ENCODE measurements at regions not wholly inside any gene's neighbourhood (a gene's known extent, or its start where the extent isn't known, plus 50 kb on each side); places are given as distances from the start of the nearest gene placed in this dataset.
"Not testable (repeated sequence)": the region's sequence is repeated elsewhere in the genome, so short reads cannot be mapped to it uniquely, and the experiment has no call there.

DNA sequence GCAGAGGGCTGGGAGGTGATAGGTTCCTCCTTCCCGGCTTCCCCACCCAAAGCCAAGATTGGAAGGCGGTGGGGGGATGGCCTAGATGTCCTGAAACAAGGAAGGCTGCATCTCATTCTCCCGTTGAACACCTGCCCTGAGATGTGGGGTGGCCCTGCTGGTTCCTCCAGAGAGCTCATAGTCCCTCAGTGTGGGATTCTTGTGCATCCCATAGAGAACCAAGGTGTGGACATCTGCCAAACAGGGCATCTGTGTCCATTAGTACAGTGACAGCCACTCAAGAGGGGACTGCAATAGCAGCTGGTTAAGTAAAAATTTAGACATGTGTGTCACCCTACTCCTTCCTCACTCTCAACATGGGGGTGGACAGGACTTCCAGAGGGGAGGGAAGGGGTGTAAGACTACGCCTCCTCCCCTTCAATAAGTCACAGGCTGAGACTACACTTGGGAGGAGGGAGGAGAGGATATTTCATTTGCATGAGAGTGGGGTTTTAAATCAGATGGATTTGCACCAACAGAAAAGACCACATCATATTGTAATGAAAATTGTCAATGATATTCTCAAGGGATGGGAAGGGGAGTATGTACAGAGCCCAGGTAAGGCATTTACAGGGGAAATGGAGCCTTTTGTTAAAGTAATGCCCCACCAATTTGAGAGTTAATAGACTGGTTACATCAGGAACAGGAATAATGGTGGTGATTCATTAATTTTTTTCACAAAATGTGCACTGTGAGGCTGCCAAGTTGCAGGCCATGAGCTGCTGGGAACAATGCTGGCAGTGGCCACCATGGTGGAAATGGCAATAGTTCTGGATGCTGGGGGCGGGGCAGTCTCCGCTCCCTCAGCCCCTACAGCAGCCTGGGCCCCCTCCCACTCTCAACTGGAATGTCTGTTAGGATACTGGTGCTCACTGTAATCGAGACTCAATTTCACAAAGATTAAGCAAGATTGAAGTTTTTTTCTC lies 80.6 kb downstream of the TEX51 start:
- no peaks in the 10 kb centered on the region for H3K9me3 Mint-ChIP-seq
- no peak for DNase-seq
- H3K27me3 Mint-ChIP-seq, result peaks cover 4% of the 10 kb centered on the region
- no peaks in the 10 kb centered on the region for H3K36me3 Mint-ChIP-seq
- no peak overlapping the region for H3K4me3 Mint-ChIP-seq
- H3K4me1 Mint-ChIP-seq, result no peaks in the 10 kb centered on the region
- H3K27ac Mint-ChIP-seq, result no peak overlapping the region
- CTCF ChIA-PET, result no interaction called here

DNA sequence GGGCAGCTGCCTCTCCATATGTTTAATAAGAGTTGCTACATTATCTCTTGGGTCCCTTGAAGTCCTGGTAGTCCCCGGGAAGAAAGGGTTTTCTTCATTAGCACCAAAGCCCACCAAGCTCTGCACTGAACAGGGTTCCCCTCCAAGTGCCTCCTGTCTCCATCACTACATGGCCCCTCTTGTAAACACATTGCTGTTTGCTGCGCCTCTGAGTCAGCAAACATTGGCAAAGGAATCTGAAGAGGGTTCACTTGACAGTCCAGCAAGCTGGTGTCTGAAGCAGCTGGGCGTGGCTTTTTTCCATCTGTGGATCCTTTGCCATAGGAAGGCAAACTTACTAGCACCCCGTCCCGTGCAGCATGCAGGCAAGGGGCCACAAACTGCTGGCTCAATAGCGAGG lies 82.8 kb downstream of the TEX51 start:
- Mint-ChIP-seq H3K4me3 (no peak overlapping the region), H3K36me3 (no peaks in the 10 kb centered on the region), H3K27me3 (peaks cover 5% of the 10 kb centered on the region), H3K9me3 (no peaks in the 10 kb centered on the region), H3K4me1 (no peaks in the 10 kb centered on the region), H3K27ac (no peak overlapping the region)
- DNase-seq, result no peak
- CTCF ChIA-PET, result no interaction called here

DNA sequence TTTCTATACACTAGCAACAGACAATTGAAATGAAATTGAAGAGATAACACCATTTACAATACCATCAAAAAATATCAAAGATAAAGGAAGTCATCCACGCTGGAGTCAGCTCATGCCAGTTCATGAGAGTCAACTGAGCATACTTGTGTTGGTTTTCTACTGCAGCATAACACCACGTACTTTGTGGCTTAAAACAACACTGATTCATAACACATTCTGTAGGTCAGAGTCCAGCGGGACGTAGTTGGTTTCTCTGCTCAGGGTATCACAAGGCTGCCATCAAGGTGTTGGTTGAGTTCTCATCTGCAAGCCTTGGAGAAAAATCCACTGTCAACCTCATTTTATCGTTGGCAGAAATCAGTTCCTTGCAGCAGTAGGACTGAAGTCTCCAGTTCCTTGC lies 84.2 kb downstream of the TEX51 start:
- no peak for DNase-seq
- CTCF ChIA-PET, result no interaction called here
- Mint-ChIP-seq H3K27ac (no peak overlapping the region), H3K4me1 (no peaks in the 10 kb centered on the region), H3K4me3 (no peak overlapping the region), H3K36me3 (no peaks in the 10 kb centered on the region), H3K27me3 (peaks cover 18% of the 10 kb centered on the region), H3K9me3 (no peaks in the 10 kb centered on the region)

DNA sequence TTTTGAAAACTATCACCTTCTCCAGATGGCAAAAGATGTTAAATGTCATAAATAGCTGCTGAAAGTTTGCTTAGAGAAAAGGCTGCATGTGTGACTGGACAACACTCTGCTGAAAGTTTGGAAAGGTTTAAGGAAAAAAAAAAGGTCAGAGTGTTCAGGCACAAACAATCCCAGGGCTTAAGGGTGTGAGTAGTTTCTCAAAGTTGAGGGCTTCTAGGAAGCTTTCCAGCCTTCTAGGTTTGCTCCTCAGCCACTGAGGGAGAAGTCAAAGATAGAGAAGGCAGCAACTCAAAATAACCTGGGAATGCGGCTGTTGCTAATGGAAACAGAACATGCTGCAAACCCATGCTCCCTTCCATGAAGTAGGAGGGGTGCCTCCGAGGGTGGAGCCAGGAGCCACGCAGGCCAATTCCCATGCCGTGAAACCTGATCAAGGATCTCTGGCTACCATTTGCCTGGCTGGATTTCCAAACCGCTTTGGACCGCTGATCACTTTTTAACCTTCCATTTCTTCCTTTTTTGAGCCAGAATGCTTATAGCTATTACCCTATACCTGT lies 88.0 kb downstream of the TEX51 start:
- Mint-ChIP-seq H3K4me1 (no peaks in the 10 kb centered on the region), H3K27me3 (peaks cover 35% of the 10 kb centered on the region), H3K27ac (no peak overlapping the region), H3K36me3 (no peaks in the 10 kb centered on the region), H3K4me3 (no peak overlapping the region), H3K9me3 (no peaks in the 10 kb centered on the region)
- DNase-seq, result no peak
- CTCF ChIA-PET, result no interaction called here

DNA sequence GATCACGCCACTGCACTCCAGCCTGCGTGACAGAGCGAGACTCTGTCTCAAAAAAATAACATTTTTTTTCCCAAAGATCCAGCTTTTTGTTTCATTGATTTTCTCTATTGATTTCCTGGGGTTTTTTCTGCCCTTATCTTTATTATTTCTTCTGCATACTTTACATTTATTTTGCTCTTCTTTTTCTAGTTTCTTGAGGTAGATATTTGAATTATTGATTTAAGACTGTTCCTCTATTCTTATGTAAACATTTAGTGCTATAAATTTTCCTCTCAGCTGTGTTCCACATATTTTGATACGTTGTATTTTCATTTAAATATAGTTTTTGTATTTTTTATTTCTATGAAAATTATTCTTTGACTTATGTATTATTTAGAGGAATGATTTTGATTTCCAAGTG lies 89.8 kb downstream of the TEX51 start:
- Mint-ChIP-seq H3K27me3 (peaks cover 41% of the 10 kb centered on the region), H3K4me3 (no peak overlapping the region), H3K9me3 (no peaks in the 10 kb centered on the region), H3K4me1 (no peaks in the 10 kb centered on the region), H3K27ac (no peak overlapping the region), H3K36me3 (no peaks in the 10 kb centered on the region)
- CTCF ChIA-PET, result no interaction called here
- DNase-seq, result no peak

- not testable (repeated sequence) for H3K36me3 Mint-ChIP-seq, H3K4me1 Mint-ChIP-seq, DNase-seq, H3K4me3 Mint-ChIP-seq, H3K9me3 Mint-ChIP-seq, H3K27ac Mint-ChIP-seq
- H3K27me3 Mint-ChIP-seq, result peaks cover 41% of the 10 kb centered on the region
- CTCF ChIA-PET, result interaction anchor here (0.6 kb wide), 1 partner anchor 17 kb away, joined by 5 read pairs; no protein-coding TSS in a partner anchor
Observed at GRCh38 chr2:126989064-126989463, 90.4 kb downstream of the TEX51 start.

DNA sequence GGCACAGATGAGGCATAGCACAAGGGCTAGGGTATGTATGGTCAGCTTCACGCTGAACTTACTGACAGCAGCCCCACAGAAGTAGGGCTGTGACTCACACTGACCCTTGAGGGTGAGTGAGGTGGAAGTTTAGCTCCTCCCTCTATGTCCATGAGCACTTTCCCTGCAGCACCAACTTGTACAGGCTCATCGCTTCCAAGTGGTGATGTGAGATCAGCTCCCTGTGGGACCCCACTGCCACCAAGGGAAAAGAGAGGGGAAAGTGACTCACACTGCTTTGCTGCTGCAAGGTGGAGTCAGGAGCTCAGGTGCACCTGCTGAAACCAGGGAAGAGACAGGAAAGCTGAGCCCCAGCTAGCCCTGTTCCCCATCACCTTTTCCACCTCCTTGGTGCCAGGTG lies 91.5 kb downstream of the TEX51 start:
- no peak for DNase-seq
- Mint-ChIP-seq H3K27ac (no peak overlapping the region), H3K27me3 (peaks cover 41% of the 10 kb centered on the region), H3K4me3 (no peak overlapping the region), H3K9me3 (no peaks in the 10 kb centered on the region), H3K36me3 (no peaks in the 10 kb centered on the region), H3K4me1 (no peaks in the 10 kb centered on the region)
- CTCF ChIA-PET, result no interaction called here

- Mint-ChIP-seq H3K27ac (no peak overlapping the region), H3K36me3 (no peaks in the 10 kb centered on the region), H3K27me3 (peaks cover 41% of the 10 kb centered on the region), H3K4me1 (no peaks in the 10 kb centered on the region), H3K9me3 (no peaks in the 10 kb centered on the region), H3K4me3 (no peak overlapping the region)
- CTCF ChIA-PET, result no interaction called here
- DNase-seq, result no peak
Observed at GRCh38 chr2:126990605-126991532, 92.2 kb downstream of the TEX51 start.

GRCh38 chr2:126994340-126994777 lies 95.7 kb downstream of the TEX51 start:
- Mint-ChIP-seq H3K27ac (no peak overlapping the region), H3K4me3 (no peak overlapping the region), H3K27me3 (peaks cover 23% of the 10 kb centered on the region), H3K36me3 (no peaks in the 10 kb centered on the region), H3K9me3 (no peaks in the 10 kb centered on the region), H3K4me1 (no peaks in the 10 kb centered on the region)
- CTCF ChIA-PET, result no interaction called here
- DNase-seq, result no peak

- Mint-ChIP-seq H3K4me1 (no peaks in the 10 kb centered on the region), H3K9me3 (no peaks in the 10 kb centered on the region), H3K27ac (no peak overlapping the region), H3K4me3 (no peak overlapping the region), H3K27me3 (peaks cover 16% of the 10 kb centered on the region), H3K36me3 (no peaks in the 10 kb centered on the region)
- DNase-seq, result no peak
- CTCF ChIA-PET, result no interaction called here
Observed at GRCh38 chr2:126995621-126996377, 97.1 kb downstream of the TEX51 start.

GRCh38 chr2:126996378-126996699 lies 97.6 kb downstream of the TEX51 start:
- no peak overlapping the region for H3K27ac Mint-ChIP-seq
- DNase-seq, result no peak
- H3K9me3 Mint-ChIP-seq, result no peaks in the 10 kb centered on the region
- no peaks in the 10 kb centered on the region for H3K36me3 Mint-ChIP-seq
- H3K4me1 Mint-ChIP-seq, result no peaks in the 10 kb centered on the region
- no peak overlapping the region for H3K4me3 Mint-ChIP-seq
- CTCF ChIA-PET, result no interaction called here
- peaks cover 12% of the 10 kb centered on the region for H3K27me3 Mint-ChIP-seq
